Heart left ventricle (tissue), 16 donors: ENCODE measurements at regions not wholly inside any gene's neighbourhood (a gene's known extent, or its start where the extent isn't known, plus 50 kb on each side); places are given as distances from the start of the nearest gene placed in this dataset.

Experiments used
- ATAC-seq, 4 donors: fragments of 200-7000 bp; cut with Tn5 transposase; one replicate each; pipeline ENCODE4 v1.9.1; 2020 to 2022; ENCODE audit warnings: moderate library complexity in 4 of 4, mild to moderate bottlenecking in 3 of 4, moderate number of reproducible peaks in 1 of 4
- DNase-seq, 5 donors: peaks; one replicate each; pipeline ENCODE4 v3.0.0-alpha.2; 2020
- H3K27ac ChIP-seq, 12 donors: fragments of 200-600 bp; sonication (generic) in 4 of 12; one replicate each; pipeline versions ENCODE4 v1.5.0 to v1.8.0; 2016 to 2022; ENCODE audit warnings: mild to moderate bottlenecking in 2 of 12
- H3K27me3 ChIP-seq, 9 donors: fragments of 200-600 bp; sonication (generic) in 2 of 9; one replicate each; pipeline versions ENCODE4 v1.5.1 to v1.8.0; 2016 to 2022; ENCODE audit warnings: mild to moderate bottlenecking in 3 of 9
- H3K36me3 ChIP-seq, 9 donors: fragments of 200-600 bp; sonication (generic) in 2 of 9; one replicate each; pipeline versions ENCODE4 v1.5.0 to v1.8.0; 2018 to 2022; ENCODE audit warnings: mild to moderate bottlenecking in 2 of 9
- H3K4me1 ChIP-seq, 12 donors: fragments of 200-600 bp; sonication (generic) in 4 of 12; one replicate each; pipeline versions ENCODE4 v1.5.0 to v1.8.0; 2016 to 2022; ENCODE audit warnings: mild to moderate bottlenecking in 3 of 12
- H3K4me3 ChIP-seq, 12 donors: fragments of 200-600 bp; sonication (generic) in 4 of 12; one replicate each; pipeline versions ENCODE4 v1.5.0 to v1.8.0; 2017 to 2022; ENCODE audit warnings: mild to moderate bottlenecking in 9 of 12, moderate library complexity in 4 of 12
- H3K9me3 ChIP-seq, 12 donors: fragments of 200-600 bp; sonication (generic) in 4 of 12; one replicate each; pipeline versions ENCODE4 v1.5.0 to v1.8.0; 2016 to 2022; ENCODE audit warnings: mild to moderate bottlenecking in 1 of 12
- CTCF ChIP-seq, 12 donors: fragments of 200-600 bp; sonication (generic) in 4 of 12; IDR thresholded peaks; one replicate each; pipeline versions ENCODE4 v1.5.0 to v1.8.0; 2018 to 2022; ENCODE audit warnings: antibody characterized with exemption in 12 of 12, mild to moderate bottlenecking in 5 of 12
- POLR2A ChIP-seq, 2 donors: fragments of 450-650 bp; IDR thresholded peaks; one replicate each; pipeline ENCODE4 v1.6.1; 2017; ENCODE audit warnings: antibody characterized with exemption in 2 of 2, mild to moderate bottlenecking in 2 of 2, moderate library complexity in 2 of 2
- WGBS, 4 donors: extraction: QIAGEN DNeasy Blood & Tissue Kit in 2 of 4; methylation state at CpG; one replicate each; pipeline versions ENCODE4 v1.1.5 to v1.1.7; 2013 to 2018; 5-methylcytosine and 5-hydroxymethylcytosine counted together
- intact Hi-C, 10 donors: fragments of 100-400 bp; cut with DNase I; formaldehyde crosslinking; loops; one replicate each; pipeline versions ENCODE4 v1.11.1 to v1.14.2; 2022
- donor health status: ischemic (EF 13 %, LVEDD 7.1; RV severe dilation, severe dysfunction).
- donor health status: healthy with polysubstance abuse.
- donor health status: DM: no; HTN: yes; CAD: no.
- donor health status: DM: no; HTN: no; CAD: no.
- donor health status: ischemic (EF 25% LVEDD 6.9; RV normal size, moderate dysfunction).
- donor health status: ischemic (EF 25% LVEDD 5.7; RV mildly dilated, moderate dysfunction).
- donor health status: healthy.
- donor health status: DM: yes; HTN: yes; CAD: no.
- donor health status: ischemic (EF 35%, LVEDD 5.7; RV mildly dilated, moderate dysfunction).
- donor health status: nonischemic (EF 11% LVEDD 7.7; RV severe dilation, severe dysfunction).
- donor health status: DM: yes; HTN: yes; CAD: no.
- donor health status: PGD.
- donor health status: ischemic (EF 29% LVEDD 5.4; RV normal size, mild dysfunction).
- donor health status: nonischemic (EF 23%, LVEDD 6.1; RV moderate dilation, normal function).

- DNase-seq (no peak), ATAC-seq (no peak)
- no peak overlapping the region for H3K4me3 ChIP-seq
- peak overlapping the region in 1 of 12 donors; percentile 79 for H3K27ac ChIP-seq
- H3K9me3 ChIP-seq, result no peaks in the 10 kb centered on the region
- H3K36me3 ChIP-seq, result no peaks in the 10 kb centered on the region
- 95 to 99% (median 98%) methylated on average over 2 of the region's 2 CpGs for WGBS, 4 donors
- H3K4me1 ChIP-seq, result peaks cover 8 to 73% (median 54%) of the 10 kb centered on the region in 12 donors
- no peaks in the 10 kb centered on the region for H3K27me3 ChIP-seq
- intact Hi-C loops, result loop anchor here in 4 of 10 donors (5.0 to 10.0 kb wide), 5 partner anchors 48 to 180 kb away; partner anchors contain the start of gene DPH6 (in 3 of the 4)
- TF ChIP-seq POLR2A (IDR thresholded peaks at IDR 0.05) (no peak), CTCF (IDR thresholded peaks at IDR 0.05) (no peak)
Measured at GRCh38 chr15:35695003-35695402, 149.0 kb upstream of the DPH6 start.

- DNase-seq (no peak), ATAC-seq (peak in 2 of 4 donors; percentile 38 to 55)
- intact Hi-C loops, result loop anchor here in 4 of 10 donors (2.0 to 10.0 kb wide), 6 partner anchors 49 to 182 kb away; partner anchors contain the start of gene DPH6 (in 3 of the 4)
Measured at GRCh38 chr15:35696767-35697231, 150.8 kb upstream of the DPH6 start.

GRCh38 chr15:35697549-35698299 lies 151.8 kb upstream of the DPH6 start:
- Histone ChIP-seq H3K27me3 (no peaks in the 10 kb centered on the region), H3K4me3 (no peak overlapping the region), H3K27ac (peak overlapping the region; percentile 19 to 68 (median 44)), H3K36me3 (no peaks in the 10 kb centered on the region), H3K4me1 (peaks cover 0 to 46% (median 33%) of the 10 kb centered on the region in 12 donors), H3K9me3 (no peaks in the 10 kb centered on the region)
- TF ChIP-seq CTCF (IDR thresholded peaks at IDR 0.05) (peak in 4 of 12 donors; percentile 13 to 37 (median 24)), POLR2A (IDR thresholded peaks at IDR 0.05) (no peak)
- intact Hi-C loops, result loop anchor here in 4 of 10 donors (2.0 to 10.0 kb wide), 6 partner anchors 50 to 183 kb away; partner anchors contain the start of gene DPH6 (in 3 of the 4)
- 23 to 30% (median 25%) methylated on average over 8 of the region's 8 CpGs for WGBS, 4 donors
- DNase-seq (peak in 2 of 5 donors; percentile 33 to 36), ATAC-seq (peak; percentile 65 to 86 (median 76))

More at GRCh38 chr15:35696767-35697231, 150.8 kb upstream of the DPH6 start:
- Histone ChIP-seq H3K4me3 (no peak overlapping the region), H3K27ac (peak overlapping the region in 10 of 12 donors; percentile 19 to 68 (median 48)), H3K9me3 (no peaks in the 10 kb centered on the region), H3K27me3 (no peaks in the 10 kb centered on the region), H3K36me3 (no peaks in the 10 kb centered on the region), H3K4me1 (peaks cover 4 to 55% (median 41%) of the 10 kb centered on the region in 12 donors)
- TF ChIP-seq CTCF (IDR thresholded peaks at IDR 0.05) (no peak), POLR2A (IDR thresholded peaks at IDR 0.05) (no peak)
- 34 to 50% (median 46%) methylated on average over 5 of the region's 5 CpGs for WGBS, 4 donors

- Histone ChIP-seq H3K27me3 (no peaks in the 10 kb centered on the region), H3K9me3 (no peaks in the 10 kb centered on the region), H3K36me3 (no peaks in the 10 kb centered on the region), H3K4me3 (no peak overlapping the region), H3K27ac (peak overlapping the region in 6 of 12 donors; percentile 27 to 68 (median 52)), H3K4me1 (peaks cover 0 to 40% (median 27%) of the 10 kb centered on the region in 12 donors)
- intact Hi-C loops, result loop anchor here in 4 of 10 donors (5.0 to 10.0 kb wide), 5 partner anchors 49 to 184 kb away; partner anchors contain the start of gene DPH6 (in 3 of the 4)
- DNase-seq, result no peak
- WGBS, 4 donors, result 84 to 86% (median 86%) methylated on average over 4 of the region's 4 CpGs
- TF ChIP-seq CTCF (IDR thresholded peaks at IDR 0.05) (no peak), POLR2A (IDR thresholded peaks at IDR 0.05) (no peak)
- no peak for ATAC-seq
Measured at GRCh38 chr15:35698331-35698730, 152.4 kb upstream of the DPH6 start.
